NCI-H526 treated with DMSO at 0.1 percent for 48 hours (cell line): ENCODE measurements at regions not wholly inside any gene's neighbourhood (a gene's known extent, or its start where the extent isn't known, plus 50 kb on each side); places are given as distances from the start of the nearest gene placed in this dataset.

Source experiments
- DNase-seq: peaks from one replicate; lab custom pipeline; 2025; lab: John Stamatoyannopoulos, UW

DNA sequence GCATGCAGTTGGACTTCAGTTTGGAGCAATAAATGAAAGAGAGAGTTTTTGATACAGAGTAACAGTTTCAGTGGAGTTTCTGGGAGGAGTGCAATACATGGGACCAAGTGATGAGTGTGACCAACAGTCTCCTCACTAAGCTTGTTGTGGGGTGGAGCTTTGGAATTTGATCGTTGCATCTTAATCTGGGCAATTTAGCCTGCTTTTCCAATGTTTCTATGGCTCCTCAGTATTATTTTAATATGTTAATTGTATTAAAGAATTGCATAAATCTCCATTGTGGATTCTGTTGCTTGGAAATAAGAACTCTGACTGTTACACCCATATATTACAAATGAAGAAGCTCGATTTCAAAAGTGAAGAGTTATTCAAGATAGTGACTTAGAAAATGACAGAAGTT is 446.6 kb upstream of the LRATD1 start:
- DNase-seq, result no peak

DNA sequence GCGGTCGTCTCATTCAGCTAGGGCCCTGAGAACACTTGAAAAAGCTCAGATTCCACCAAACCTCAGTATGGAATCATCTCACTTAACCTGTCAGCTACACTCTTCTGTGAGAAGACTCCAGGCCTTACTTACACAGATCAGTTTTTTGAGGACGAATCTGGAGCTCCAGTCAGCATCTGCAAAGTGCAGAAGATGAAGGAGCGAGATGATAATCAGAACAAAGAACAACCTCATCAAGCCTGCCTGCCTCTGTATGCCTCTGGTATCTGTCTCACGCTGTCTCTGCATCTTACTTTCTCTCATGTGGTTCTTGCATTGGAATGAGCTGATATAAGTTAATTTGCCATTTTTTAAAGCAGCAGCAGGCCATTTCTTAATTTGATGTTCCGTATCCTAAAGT is 444.1 kb upstream of the LRATD1 start:
- no peak for DNase-seq

DNA sequence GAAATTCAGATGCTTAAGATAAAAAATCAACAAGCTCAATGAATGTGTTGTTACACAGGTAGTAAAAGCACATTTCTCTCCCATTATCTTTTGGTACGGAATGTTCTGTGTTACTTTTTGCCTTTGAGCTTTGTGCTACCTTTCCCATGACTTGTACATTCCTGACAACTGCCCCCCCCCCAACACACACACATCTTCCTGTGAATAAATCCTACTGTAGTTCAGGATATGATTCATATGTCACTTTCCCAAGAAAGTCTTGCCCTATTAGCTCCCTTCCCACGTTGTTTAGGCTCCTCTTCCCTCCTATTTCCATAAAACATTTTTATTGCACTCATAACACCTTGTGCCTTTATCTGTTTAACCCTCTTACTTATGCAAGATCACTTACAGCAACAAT is 442.6 kb upstream of the LRATD1 start:
- DNase-seq, result no peak

DNA sequence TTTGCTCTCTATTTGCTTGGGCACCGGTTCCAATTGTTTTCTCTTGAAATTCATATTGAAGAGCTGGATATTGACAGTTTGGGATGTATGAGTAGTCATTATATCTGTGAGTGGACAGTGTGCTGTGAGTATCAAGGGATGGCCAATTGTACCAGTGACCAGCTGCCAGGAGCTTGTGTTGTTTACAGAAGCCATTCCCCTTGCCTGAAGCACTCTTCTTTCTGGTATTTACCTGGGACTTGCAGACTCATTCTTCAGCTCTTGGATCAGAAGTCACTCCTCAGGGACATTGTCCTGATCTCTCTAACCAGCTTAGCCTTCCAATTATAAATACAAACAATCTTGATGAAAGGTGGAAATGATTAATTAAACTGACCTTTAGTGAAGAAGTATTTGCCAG is 438.3 kb upstream of the LRATD1 start:
- DNase-seq, result no peak

DNA sequence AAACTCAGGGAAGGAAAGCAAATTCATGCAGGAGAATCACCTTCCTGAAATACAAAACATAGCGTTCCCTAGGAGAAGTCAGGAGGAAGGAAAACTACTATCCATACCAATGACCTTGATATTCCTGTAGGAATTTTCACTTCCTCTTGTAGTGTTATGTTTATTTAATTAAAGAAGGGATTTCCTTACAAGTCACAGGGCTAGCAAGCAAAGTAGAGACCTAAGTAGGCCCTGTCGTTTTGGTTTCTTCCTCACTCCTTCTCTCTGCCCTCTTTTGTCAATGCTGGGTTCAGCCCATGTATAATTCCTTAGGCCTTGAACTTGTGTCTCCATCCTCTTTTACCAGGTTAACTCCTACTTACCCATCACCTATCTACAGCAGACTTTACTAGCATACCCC is 435.2 kb upstream of the LRATD1 start:
- no peak for DNase-seq

DNA sequence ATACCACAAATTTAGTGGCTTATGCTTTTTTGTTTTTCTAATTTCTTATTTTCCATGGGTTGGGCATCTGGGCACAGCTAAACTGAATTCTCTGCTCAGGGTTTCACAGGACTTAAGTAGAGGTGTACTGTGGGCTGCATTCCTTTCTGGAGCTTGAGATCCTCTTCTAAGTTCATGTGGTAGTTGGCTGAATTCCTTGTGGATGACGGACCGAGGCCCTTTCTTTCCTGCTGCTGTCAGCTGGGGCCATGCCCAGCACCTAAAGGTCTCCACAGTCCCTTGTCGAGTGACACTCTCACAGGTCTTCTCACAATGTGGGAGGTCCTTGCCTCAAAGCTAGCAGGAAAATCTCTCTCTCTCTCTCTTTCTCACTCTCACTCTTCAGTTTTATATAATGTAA is 433.5 kb upstream of the LRATD1 start:
- no peak for DNase-seq

DNA sequence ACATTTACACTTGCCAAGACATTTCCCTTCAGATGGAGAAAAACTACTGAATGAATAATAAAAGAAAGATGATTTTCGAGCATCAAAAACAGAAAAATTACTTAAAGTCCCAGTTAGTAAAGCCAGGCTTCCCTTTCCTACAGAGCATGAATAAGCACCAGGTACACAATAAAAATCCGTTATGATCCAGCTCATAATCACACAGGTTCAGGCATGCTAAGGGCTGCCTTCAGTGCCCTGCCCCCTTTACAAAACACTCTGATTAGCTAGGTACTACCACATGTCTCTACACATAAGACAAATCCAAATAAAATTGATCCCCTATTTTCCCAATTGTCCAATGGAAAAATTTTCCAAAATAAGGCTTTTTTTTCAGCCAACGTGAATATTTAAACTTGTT is 413.2 kb upstream of the LRATD1 start:
- DNase-seq, result no peak

DNA sequence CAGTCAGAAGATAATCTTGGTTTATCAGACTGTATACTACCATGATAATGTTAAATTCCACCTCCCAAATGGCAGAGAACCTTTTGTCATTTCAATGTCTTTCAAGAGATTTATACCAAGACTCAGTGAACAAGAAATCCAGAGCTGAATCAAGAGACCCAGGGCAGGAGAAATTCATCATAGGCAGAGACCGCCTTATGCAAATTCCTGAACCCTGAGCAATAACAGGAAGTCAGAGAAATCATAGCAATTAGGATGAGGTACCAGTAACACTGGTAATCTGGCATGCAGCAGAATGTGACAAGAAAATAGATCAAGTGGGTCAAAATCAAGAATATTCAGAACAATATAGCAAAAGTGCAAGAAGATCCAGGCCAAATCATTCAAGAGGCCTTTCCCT is 412.4 kb upstream of the LRATD1 start:
- no peak for DNase-seq

DNA sequence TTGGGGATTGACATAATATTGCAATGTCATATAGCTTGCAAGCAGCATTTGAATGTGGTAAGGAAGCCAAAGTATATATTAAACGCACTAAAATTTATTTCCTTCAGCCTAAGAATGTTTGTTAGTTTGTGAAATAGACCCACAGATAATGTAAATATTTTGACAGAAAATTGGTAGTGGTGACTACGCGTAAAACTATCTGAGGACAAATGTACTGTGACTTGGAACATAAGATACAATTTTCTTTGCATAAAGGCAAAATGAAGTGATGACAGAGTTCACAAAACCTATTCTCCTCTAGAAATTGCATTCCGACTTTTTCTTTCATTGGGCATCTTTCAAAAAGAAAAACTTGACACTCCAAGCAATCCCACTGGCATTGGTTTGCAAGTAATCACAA is 411.1 kb upstream of the LRATD1 start:
- no peak for DNase-seq

DNA sequence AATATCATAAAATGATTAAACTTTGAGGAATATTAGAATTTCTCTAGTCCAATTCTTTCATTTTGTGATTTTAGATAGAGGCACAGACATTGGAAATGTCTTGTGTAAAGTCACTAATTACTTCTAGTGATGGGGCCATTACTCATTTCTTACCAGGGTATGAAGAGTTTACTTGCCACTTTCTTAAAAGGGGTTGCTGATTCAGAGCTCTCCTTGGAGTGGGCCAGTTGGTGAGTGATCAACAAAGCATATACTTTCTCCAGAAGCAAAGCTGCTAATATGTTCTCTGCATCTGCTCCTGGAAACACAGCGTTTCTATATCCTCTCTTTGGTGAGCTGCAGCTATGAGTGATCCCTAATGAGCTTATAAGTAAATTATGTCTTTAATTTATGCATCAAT is 408.9 kb upstream of the LRATD1 start:
- no peak for DNase-seq

DNA sequence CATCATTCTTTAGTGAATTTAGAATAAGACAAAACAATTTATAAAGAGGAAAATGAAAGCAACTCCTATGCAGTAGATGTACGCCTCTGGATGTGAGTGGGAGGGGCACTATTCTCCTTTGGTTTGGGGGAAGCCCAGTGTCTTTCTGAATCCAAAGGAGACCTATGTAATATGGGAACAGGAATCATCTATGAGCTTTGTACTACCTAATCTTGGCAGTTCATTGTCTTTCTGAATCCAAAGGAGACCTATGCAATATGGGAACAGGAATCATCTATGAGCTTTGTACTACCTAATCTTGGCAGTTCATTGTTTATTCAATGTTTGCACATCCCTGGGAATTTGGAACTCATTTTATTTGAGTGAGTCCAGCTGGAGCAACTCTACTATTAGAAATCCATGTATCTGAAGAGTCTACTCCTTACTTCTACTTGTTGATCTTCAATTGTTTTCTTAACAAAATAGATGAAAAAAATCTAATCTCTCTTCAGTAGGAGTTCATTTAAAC is 401.1 kb upstream of the LRATD1 start:
- DNase-seq, result no peak

DNA sequence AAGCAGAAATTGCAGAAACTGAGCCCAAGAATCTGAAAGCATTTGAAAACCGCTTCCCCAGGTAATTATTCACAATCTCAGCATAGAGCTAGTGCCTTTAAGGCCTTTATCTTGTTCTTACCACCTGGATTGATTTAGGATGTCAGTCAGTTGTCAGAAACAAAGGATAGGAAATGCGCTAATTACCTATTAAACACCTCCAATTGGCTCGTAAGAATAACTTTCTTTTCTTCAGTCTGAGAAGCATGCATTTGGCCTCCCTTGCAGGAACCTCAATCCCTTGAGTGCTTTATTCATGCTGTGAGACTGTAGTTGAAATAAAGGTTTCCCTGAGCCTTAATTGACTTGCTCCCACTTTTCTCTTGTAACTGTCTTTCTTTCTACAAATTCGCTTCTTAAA is 400.3 kb upstream of the LRATD1 start:
- no peak for DNase-seq

DNA sequence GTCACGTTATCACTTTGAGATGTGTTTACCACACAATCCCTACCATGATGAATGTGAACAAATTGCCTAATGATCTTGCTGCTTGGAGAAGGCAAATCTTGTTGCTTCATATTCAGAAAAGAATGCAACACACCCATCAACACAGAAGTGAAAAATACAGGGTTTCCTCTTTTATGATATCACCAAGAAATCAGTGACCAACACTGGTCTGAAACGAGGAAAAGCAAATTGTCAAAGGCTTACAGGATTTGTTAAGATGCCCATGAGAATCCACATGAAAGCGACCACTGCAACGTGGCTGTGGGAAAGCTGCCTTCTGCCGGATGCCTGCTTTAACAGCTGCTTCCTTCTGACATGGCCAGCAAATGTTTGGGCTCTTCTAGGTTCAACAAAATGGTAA is 397.6 kb upstream of the LRATD1 start:
- no peak for DNase-seq

DNA sequence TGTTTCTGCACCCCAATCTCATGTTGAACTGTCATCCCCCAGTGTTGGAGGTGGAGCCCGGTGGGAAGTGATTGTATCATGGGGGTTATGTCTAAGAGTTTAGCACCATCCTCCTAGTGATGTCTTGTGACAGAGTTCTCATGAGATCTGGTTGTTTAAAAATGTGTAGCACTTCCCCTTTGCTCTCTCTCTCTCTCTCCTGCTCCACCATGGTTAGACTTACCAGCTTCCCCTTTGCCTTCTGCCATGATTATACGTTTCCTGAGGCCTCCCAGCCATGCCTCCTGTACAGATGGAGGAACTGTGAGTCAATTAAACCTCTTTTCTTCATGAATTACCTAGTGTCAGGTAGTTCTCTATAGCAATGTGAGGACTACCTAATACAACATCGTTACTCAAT is 396.9 kb upstream of the LRATD1 start:
- no peak for DNase-seq

DNA sequence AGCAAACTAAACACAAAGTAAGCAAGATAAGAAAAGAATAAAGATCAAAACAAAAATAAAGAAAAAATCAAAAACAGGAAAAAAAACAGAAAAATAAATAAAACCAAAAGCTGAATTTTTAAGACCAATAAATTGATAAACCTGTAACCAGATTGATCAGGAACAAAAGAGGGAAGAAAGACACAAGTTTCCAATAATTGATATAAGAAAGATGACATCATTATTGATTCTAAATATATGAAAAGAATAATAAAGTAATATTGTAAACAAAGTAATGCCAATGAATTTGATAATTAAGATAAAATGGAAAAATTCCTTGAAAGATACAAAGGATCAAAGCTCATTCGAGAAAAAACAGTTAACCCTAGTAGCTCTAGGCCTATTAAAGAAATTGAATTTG is 394.6 kb upstream of the LRATD1 start:
- no peak for DNase-seq

DNA sequence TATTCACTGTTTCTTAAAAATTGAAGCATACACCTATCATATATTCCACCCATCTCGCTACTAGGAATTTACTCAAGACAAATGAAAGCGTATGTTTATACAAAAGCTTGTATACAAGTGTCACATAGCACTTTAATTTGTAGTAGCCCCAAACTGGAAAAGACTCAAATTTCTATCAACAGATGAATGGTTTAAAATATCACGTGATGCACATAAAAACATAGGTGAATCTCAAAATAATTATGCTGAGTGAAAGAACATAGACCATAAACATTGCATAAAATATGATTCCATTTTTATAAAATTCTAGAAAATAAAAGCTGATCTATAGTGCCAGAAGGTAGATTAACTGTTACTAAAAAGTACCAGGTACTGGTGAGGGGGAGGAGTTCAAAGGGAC is 392.9 kb upstream of the LRATD1 start:
- DNase-seq, result no peak

DNA sequence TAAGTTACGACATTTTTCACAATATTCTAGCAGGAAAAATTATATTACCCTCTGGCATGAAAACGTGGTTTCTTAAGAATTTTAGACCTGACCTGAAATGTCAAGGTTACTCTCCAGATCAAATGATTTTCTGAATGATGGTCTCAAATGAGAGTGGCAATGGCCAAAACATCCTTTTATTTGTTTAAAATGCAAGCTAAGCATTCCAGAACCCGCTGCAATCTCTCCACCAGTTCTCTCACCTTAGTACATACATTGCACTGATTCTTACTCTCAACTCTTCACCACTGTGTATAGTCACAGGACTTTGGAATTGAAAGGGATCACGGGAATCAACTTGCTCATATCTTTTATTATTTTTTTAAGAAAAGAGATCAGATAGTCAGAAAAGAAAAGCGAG is 391.6 kb upstream of the LRATD1 start:
- no peak for DNase-seq

DNA sequence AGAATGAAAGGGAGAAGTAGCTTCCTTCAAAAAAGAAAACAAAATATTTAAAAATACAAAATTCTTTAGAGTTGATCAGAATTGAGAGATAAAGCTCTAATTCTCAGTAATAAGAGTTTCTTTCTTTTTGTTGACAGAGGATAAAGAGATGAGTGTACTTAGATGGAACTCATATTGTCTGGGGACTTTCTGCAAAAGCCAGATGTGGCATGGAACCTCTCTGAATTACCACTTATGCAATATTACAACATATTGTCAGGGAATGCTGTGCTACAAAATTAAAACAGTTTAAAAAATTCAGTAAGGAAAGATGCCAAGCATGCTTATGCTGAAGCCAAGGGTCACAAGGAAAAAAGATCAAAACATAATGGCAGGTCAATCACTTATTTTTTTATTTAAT is 386.6 kb upstream of the LRATD1 start:
- DNase-seq, result no peak

DNA sequence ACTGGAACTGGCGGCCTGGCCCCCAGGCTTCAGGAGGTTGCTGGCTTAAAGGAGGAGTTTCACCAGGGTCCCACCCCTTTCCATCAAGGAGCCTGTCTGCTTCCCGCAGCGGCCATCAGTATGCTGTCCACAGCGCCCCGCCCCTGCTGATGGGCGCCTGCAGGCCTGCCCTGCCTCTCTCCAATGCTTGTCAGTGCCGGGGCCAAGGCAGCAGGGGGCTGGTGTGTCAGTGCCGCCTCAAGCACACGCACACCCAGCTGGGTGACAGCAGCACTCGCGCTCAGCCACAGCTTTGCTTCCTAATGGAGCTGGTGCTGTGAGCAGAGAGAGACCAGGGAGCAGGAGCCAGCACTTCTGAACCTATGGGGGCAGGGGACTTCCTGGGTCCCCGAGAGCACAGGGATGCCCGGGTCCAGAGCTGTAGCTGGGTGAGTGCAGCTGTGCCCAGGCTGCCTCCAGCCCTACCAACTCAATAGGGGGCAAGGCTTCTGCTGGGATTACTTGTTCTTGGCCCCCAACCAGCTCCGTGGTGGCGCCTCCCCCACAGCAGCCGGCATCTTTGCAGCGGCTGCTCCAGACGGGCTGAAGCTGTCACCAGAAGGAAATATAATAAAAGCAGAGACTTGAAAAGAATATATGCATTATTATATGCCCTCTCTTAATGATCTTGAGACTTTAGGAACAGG is 377.2 kb upstream of the LRATD1 start:
- DNase-seq, result no peak

DNA sequence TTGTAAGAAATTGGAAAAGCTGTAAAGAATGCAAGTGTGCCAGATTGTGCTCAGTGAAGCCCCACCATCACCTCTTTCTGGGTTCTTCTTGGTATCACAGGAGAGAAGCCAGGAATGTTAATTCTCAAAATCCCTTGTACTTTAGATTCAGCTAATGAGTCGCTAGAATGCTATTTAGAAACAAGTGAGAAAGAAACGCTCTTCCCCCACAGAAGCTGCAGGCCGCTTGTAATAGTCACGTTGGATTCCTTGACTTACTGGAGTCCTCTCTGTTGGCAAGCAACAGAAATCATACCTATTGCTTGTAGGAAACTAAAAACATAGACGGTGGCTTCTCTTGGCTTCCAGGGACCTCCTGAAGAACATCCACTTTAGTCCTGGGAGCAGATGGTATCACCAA is 375.6 kb upstream of the LRATD1 start:
- no peak for DNase-seq

DNA sequence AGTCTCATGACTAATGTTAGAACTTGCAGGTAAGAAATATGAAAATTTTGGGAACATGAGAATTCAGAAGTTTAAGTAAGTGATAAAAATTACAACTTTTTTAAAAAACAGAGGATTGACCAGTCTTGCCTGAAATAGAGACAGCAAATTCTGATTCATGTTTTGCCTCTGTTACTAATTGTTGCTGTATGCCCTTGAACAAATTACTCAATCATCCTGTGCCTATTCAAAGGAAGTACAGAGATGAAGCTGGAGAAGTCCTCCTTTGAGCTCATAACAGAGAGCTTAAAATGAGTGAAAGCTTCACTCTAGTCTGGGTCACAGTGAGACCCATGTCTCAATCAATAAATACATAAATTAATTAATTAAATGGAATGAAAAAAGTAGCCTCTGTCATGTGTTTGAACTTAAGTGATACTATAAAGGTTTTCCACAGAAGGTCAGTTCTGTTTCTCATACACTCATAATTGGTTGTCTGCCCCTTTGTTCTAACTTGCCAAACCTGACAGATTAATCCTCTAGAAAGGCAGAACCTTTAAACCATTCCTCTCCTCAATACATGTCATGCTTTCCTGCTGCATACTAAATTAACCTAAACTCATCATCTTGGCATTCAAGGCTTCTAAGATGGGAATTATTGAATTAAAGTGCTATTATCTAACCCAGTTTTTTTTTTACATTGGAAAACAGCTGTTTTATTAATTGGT is 374.6 kb upstream of the LRATD1 start:
- DNase-seq, result no peak

DNA sequence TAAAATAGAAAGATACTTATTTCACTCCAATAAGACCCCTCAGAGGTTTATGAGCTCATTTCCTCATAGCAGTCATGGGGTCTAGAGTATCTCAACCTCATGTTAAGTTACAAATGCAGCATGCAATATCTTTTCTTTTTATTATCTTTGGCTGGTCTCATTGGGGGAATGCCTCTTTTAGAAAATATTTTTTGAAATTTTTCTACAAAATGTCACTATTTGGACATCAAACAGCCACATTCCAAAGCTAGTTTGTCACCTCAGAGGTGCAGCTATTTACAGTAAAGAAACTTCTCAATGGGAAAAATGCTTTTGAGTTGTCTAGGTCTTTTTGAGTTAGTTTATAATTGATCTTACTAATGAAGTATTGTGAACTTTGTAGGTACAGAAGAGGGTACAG is 370.7 kb upstream of the LRATD1 start:
- no peak for DNase-seq

DNA sequence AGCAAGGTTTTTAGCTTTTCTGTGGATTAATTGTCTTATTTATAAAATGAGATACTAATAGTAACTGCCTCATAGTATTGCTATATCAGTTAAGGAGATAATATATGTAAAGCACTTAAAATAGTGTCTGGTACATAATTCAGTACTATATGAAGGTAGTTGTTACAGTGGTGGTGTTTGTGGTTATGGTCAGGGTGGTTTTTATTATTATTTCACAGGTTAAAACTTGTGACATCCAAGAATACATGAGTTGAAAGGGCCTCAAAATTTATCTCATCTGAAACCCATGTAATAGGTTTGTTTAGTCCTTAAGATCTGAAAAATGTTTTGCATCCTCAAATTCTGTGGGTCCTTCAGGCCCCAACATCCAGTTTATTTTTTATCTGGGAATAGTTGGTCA is 369.5 kb upstream of the LRATD1 start:
- DNase-seq, result no peak

DNA sequence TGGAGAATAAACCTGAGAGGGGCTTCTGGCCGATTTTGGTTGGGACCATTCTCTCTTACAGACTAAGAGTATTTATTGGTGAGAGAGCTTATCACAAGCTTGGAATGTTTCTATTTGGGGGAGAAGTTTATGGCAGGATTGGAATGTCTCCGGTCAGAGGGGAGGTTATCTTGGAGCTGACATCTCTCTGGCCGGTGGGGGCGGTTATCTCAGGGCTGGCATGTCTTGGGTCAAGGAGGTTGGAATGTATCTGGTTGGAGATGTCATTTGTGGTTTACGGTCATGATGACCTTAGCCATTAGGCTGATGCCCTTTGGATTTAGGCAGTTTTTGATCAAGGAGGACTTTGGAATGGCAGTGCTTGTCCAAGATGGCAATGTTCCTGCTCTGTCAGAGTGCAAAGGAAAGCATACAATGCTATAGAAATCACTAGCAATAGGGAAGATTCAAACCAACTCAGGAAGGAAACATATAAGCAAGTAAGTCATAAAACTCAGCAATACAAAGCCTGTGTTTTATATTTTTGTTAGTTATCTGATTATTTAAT is 362.4 kb upstream of the LRATD1 start:
- DNase-seq, result no peak
